Astrocyte of the spinal cord (primary cell): ENCODE measurements at regions not wholly inside any gene's neighbourhood (a gene's known extent, or its start where the extent isn't known, plus 50 kb on each side); places are given as distances from the start of the nearest gene placed in this dataset.
"Not testable (repeated sequence)": the region's sequence is repeated elsewhere in the genome, so short reads cannot be mapped to it uniquely, and the experiment has no call there.

Experiments used
- DNase-seq: peaks from one replicate; pipeline ENCODE4 v3.0.0; 2011; ENCODE audit warnings: low read depth, low spot score
- H3K4me3 ChIP-seq: 2 replicates; pipeline ENCODE4 v1.5.1; 2011; ENCODE audit warnings: low read depth, mild to moderate bottlenecking, low read length, moderate library complexity
- in situ Hi-C: cut with HindIII; loops from 2 replicates; pipeline ENCODE4 v1.10.0; 2017; ENCODE audit warnings: low sequenced_read_pairs
- TF ChIP-seq, protein P1 (sequence below): IDR thresholded peaks from 2 replicates; pipeline ENCODE4 v1.5.1; 2012; ENCODE audit warnings: low read depth, mild to moderate bottlenecking, low read length, inconsistent platforms

DNA sequence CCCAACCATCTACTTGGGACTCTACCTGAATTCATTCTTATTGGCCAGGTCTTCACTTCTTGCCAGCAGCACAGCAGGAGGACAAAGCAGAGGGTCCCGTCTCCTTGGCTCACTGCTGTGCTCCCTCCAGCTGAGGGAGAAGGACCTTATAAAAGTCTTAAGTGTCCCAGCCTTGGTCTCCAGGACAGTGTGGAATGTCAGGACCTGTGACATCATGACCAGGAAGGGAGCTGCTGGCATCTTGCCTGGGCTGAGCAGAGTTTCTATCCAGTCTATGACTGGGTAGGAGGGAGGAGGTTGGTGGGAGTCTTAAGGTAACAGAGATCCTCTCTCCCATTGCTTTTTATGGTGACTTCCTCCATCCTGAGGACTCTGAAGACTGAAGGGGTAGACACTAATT lies 56.6 kb upstream of the ANKRD10 start:
- TF ChIP-seq, protein P1, sequence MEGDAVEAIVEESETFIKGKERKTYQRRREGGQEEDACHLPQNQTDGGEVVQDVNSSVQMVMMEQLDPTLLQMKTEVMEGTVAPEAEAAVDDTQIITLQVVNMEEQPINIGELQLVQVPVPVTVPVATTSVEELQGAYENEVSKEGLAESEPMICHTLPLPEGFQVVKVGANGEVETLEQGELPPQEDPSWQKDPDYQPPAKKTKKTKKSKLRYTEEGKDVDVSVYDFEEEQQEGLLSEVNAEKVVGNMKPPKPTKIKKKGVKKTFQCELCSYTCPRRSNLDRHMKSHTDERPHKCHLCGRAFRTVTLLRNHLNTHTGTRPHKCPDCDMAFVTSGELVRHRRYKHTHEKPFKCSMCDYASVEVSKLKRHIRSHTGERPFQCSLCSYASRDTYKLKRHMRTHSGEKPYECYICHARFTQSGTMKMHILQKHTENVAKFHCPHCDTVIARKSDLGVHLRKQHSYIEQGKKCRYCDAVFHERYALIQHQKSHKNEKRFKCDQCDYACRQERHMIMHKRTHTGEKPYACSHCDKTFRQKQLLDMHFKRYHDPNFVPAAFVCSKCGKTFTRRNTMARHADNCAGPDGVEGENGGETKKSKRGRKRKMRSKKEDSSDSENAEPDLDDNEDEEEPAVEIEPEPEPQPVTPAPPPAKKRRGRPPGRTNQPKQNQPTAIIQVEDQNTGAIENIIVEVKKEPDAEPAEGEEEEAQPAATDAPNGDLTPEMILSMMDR, result no peak
- in situ Hi-C loops, result no loop called here
- no peak for DNase-seq

DNA sequence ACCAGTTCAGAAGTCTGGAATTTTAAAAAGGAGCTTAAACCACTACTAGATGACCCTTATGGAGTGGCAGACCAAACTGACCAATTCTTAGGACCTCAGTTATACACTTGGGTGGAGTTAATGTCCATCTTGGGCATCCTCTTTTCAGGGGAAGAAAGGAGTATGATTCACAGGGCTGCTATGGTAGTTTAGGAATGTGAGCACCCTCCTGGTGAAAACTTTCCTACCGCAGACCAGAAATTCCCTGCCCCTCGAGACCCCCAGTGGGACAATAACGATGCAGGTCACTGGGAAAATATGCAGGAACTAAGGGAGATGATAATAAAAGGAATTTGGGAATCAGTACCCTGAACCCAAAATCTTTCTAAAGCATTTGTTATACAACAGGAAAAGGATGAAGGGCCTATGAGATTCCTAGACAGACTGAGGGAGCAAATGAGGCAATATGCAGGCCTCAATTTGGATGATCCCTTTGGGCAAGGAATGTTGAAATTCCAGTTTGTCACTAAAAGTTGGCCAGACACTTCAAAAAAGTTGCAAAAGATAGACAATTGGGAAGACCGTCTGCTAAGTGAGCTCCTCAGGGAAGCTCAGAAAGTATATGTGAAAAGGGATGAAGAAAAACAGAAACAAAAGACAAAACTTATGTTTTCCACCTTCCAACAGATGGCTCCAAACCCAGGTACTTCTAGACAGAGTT lies 52.4 kb upstream of the ANKRD10 start:
- DNase-seq, in situ Hi-C loops, H3K4me3 ChIP-seq: not testable (repeated sequence)

More for the DNA sequence above, 56.6 kb upstream of the ANKRD10 start:
- no peak overlapping the region for H3K4me3 ChIP-seq

GRCh38 chr13:110965755-110966134 lies 50.9 kb upstream of the ANKRD10 start:
- TF ChIP-seq, protein P1, result no peak
- in situ Hi-C loops, result no loop called here
- DNase-seq, result no peak
- H3K4me3 ChIP-seq, result no peak overlapping the region

- no peak overlapping the region for H3K4me3 ChIP-seq
- TF ChIP-seq, protein P1, result no peak
- peak; percentile 58 for DNase-seq
- in situ Hi-C loops, result no loop called here
Observed at GRCh38 chr13:110965038-110965754, 50.3 kb upstream of the ANKRD10 start.
